ENCODE measurements at regions not wholly inside any gene's neighbourhood (a gene's known extent, or its start where the extent isn't known, plus 50 kb on each side); places are given as distances from the start of the nearest gene placed in this dataset.

GRCh38 chrX:122982521-122982920, 201.6 kb upstream of the GRIA3 start:
- no peak for TF ChIP-seq POLR2A (IDR thresholded peaks at IDR 0.05)
- TF ChIP-seq CTCF (IDR thresholded peaks at IDR 0.05) = no peak
- no peak for TF ChIP-seq EP300 (IDR thresholded peaks at IDR 0.05)
